D721Med (cell line): ENCODE measurements at regions not wholly inside any gene's neighbourhood (a gene's known extent, or its start where the extent isn't known, plus 50 kb on each side); places are given as distances from the start of the nearest gene placed in this dataset.

ENCODE experiments used
- DNase-seq: peaks from one replicate; pipeline ENCODE4 v3.0.0; 2011; ENCODE audit warnings: low spot score; ENCODE audit not compliant: insufficient read length
- FAIRE-seq: peaks from 2 replicates; lab custom pipeline; 2011; peaks lifted over from hg19 to GRCh38; lab: Jason Lieb, UNC
- CTCF ChIP-seq: IDR thresholded peaks from 2 replicates; pipeline ENCODE4 v1.5.1; 2012; ENCODE audit warnings: mild to moderate bottlenecking, control low read depth; ENCODE audit not compliant: insufficient read depth; ENCODE audit errors: missing control alignments

- FAIRE-seq (no peak), DNase-seq (no peak)
- no peak for TF ChIP-seq CTCF
These were observed 260.1 kb upstream of the SEMA3D start for GRCh38 chr7:85447004-85447403.

DNA sequence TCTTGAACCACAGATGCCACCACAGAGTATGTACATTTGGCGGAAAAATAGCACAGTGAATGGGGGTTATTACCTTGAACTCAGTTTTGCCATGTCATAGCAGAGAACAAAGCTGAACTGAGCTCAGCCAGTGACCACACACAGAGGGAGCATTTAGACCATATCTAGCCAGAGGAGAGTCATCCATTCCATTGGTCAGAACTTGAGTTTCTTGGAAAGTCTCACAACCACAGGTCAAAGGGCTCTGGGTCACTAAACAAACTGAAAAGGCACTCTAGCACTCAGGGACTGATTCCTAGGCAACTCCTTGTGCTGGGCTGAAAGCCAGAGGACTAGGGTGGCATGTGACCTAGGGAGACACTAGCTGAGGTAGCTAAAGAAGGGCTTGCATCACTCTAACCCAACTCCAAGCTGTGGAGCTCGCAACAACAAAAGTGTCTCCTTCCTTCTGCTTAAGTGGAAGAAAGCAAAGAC, 239.7 kb upstream of the SEMA3D start:
- TF ChIP-seq CTCF: no peak

GRCh38 chr7:85424298-85424697, 237.4 kb upstream of the SEMA3D start:
- DNase-seq: no peak
- no peak for FAIRE-seq

More for the DNA sequence above, 239.7 kb upstream of the SEMA3D start:
- DNase-seq (no peak), FAIRE-seq (no peak)

DNA sequence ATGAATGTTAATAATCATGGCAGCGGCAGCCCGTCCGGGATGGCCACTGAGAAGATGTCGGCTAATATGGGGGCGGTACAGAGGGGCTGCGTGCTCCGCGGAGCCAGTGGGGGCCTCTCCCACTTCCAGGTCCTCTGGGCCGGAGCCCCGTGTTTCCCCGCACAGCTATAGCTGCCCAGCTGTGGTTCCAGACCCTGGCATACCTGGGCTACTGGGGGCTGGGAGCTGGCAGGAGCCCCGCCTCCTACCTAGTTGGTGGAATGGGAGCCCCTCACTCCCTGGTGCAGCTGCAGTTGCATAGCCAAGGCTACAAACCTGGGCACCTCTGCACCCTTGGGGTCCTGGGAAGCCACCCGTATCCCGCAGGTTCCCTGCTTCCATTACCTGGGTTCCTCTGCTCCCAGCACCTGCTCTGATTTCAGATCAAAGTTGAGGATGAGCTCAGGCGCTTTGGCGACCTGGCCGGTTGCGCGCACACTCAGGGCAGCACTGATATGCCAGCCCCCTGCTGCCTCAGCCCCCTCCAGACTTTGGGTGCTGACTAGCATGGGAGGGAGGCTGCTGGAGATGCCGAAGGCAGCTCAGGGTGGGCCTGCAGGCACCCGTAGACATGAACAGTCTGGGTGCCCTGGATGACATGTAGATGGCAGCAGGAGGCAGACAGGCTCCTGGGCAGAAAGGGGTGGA, 236.5 kb upstream of the SEMA3D start:
- FAIRE-seq (no peak), DNase-seq (no peak)
- no peak for TF ChIP-seq CTCF

More at GRCh38 chr7:85424298-85424697, 237.4 kb upstream of the SEMA3D start:
- no peak for TF ChIP-seq CTCF

- DNase-seq (no peak), FAIRE-seq (no peak)
- TF ChIP-seq CTCF: no peak
These were observed 228.9 kb upstream of the SEMA3D start for GRCh38 chr7:85415743-85416142.

- no peak for FAIRE-seq
- no peak for TF ChIP-seq CTCF
- no peak for DNase-seq
These were observed 226.9 kb upstream of the SEMA3D start for GRCh38 chr7:85413718-85414117.

DNA sequence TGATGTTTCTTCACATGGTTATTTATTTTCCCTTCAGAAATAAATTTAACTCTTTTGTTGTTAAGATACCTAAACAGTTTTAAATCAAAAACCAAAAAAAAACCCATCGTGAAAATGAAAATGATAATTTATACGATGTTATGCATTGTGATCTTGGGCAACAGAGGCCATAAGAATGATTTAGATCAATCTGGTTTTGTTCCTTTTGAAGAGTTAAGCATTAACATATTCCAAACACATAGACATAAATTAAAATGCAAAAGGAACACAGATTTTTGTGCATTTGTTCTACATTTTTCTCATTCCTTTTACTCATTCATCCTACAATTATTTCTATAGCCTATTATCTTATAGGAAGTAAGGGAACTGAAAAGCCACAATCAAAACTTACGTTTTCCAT, 226.1 kb upstream of the SEMA3D start:
- FAIRE-seq (no peak), DNase-seq (no peak)
- TF ChIP-seq CTCF: no peak
